HTR-8/SVneo (cell line): ENCODE measurements at regions not wholly inside any gene's neighbourhood (a gene's known extent, or its start where the extent isn't known, plus 50 kb on each side); places are given as distances from the start of the nearest gene placed in this dataset.
A peak's percentile ranks its signal among the peaks of the same experiment; 100 is the strongest.
"Not testable (repeated sequence)": the region's sequence is repeated elsewhere in the genome, so short reads cannot be mapped to it uniquely, and the experiment has no call there.

ENCODE experiments used
- DNase-seq: peaks from one replicate; pipeline ENCODE4 v3.0.0; 2011; ENCODE audit warnings: low spot score, mixed read lengths; ENCODE audit not compliant: insufficient read length
- FAIRE-seq: peaks from 2 replicates; lab custom pipeline; 2011; peaks lifted over from hg19 to GRCh38; lab: Jason Lieb, UNC

GRCh38 chr13:82010780-82011179, 1669.9 kb upstream of the SPRY2 start:
- DNase-seq: no peak
- no peak for FAIRE-seq

- FAIRE-seq: no peak
- DNase-seq: no peak
Observed at GRCh38 chr13:82002710-82003109, 1661.8 kb upstream of the SPRY2 start.

- FAIRE-seq: no peak
- DNase-seq: no peak
Observed at GRCh38 chr13:81995316-81995715, 1654.4 kb upstream of the SPRY2 start.

GRCh38 chr13:81990652-81991051, 1649.7 kb upstream of the SPRY2 start:
- no peak for DNase-seq

GRCh38 chr13:81988567-81988966, 1647.6 kb upstream of the SPRY2 start:
- FAIRE-seq: no peak

More at GRCh38 chr13:81990652-81991051, 1649.7 kb upstream of the SPRY2 start:
- no peak for FAIRE-seq

GRCh38 chr13:81987677-81988357, 1646.9 kb upstream of the SPRY2 start:
- no peak for FAIRE-seq

More at GRCh38 chr13:81988567-81988966, 1647.6 kb upstream of the SPRY2 start:
- DNase-seq: no peak

GRCh38 chr13:81987159-81987558, 1646.2 kb upstream of the SPRY2 start:
- FAIRE-seq (no peak), DNase-seq (no peak)

More at GRCh38 chr13:81987677-81988357, 1646.9 kb upstream of the SPRY2 start:
- no peak for DNase-seq

- no peak for DNase-seq
- FAIRE-seq: no peak
Observed at GRCh38 chr13:81986308-81986707, 1645.4 kb upstream of the SPRY2 start.

- FAIRE-seq: no peak
- no peak for DNase-seq
Observed at GRCh38 chr13:81957121-81957520, 1616.2 kb upstream of the SPRY2 start.

- DNase-seq (peak; percentile 3), FAIRE-seq (no peak)
Observed at GRCh38 chr13:81929988-81930387, 1589.1 kb upstream of the SPRY2 start.

GRCh38 chr13:81927347-81927746, 1586.4 kb upstream of the SPRY2 start:
- no peak for FAIRE-seq
- DNase-seq: no peak

- FAIRE-seq (no peak), DNase-seq (no peak)
Observed at GRCh38 chr13:81917810-81918209, 1576.9 kb upstream of the SPRY2 start.

GRCh38 chr13:81916461-81916860, 1575.5 kb upstream of the SPRY2 start:
- FAIRE-seq (no peak), DNase-seq (no peak)

GRCh38 chr13:81907787-81908372, 1567.0 kb upstream of the SPRY2 start:
- DNase-seq (no peak), FAIRE-seq (no peak)

GRCh38 chr13:81888855-81889254, 1547.9 kb upstream of the SPRY2 start:
- DNase-seq (no peak), FAIRE-seq (no peak)

- no peak for DNase-seq
- no peak for FAIRE-seq
Observed at GRCh38 chr13:81874681-81875661, 1534.0 kb upstream of the SPRY2 start.

GRCh38 chr13:81874253-81874652, 1533.3 kb upstream of the SPRY2 start:
- no peak for DNase-seq

GRCh38 chr13:81872581-81872980, 1531.7 kb upstream of the SPRY2 start:
- FAIRE-seq (no peak), DNase-seq (peak; percentile 1)

More at GRCh38 chr13:81874253-81874652, 1533.3 kb upstream of the SPRY2 start:
- FAIRE-seq: no peak

GRCh38 chr13:81871751-81872325, 1530.9 kb upstream of the SPRY2 start:
- FAIRE-seq, DNase-seq: not testable (repeated sequence)

GRCh38 chr13:81848291-81848690, 1507.4 kb upstream of the SPRY2 start:
- FAIRE-seq (no peak), DNase-seq (no peak)
